ENCODE measurements at regions not wholly inside any gene's neighbourhood (a gene's known extent, or its start where the extent isn't known, plus 50 kb on each side); places are given as distances from the start of the nearest gene placed in this dataset.

- TF ChIP-seq CTCF (IDR thresholded peaks at IDR 0.05) (no peak), POLR2AphosphoS5 (IDR thresholded peaks at IDR 0.05; ENCODE audit: low read depth, low read length) (no peak), TCF7L2 (IDR thresholded peaks at IDR 0.05; ENCODE audit: low read depth, low read length) (no peak), SIN3A (IDR thresholded peaks at IDR 0.05; ENCODE audit: borderline replicate concordance, insufficient read depth, low read depth, low read length) (no peak), REST (IDR thresholded peaks at IDR 0.05; ENCODE audit: insufficient read depth in 1 of 2, low read depth in 2 of 2, low read length in 1 of 2) (no peak)
- ChIA-PET POLR2A (no interaction called here), CTCF (no interaction called here)
- in situ Hi-C loops (cut with HindIII; ENCODE audit: low pct_unique_long_range_greater_than_20kb, low sequenced_read_pairs) (no loop called here), intact Hi-C loops (cut with micrococcal nuclease; ENCODE audit: unreplicated experiment) (no loop called here)
- H3K4me3 ChIP-seq (ENCODE audit: low read depth in 2 of 2, low read length in 2 of 2), result no peak overlapping the region
- DNase-seq (ENCODE audit: low read depth, low spot score) (no peak), ATAC-seq (no peak)
- BruUV-seq (replicated peaks), result no TSS peak
- no peaks in the 10 kb centered on the region for H3K9me3 ChIP-seq (ENCODE audit: control insufficient read depth, insufficient read depth, low read depth, low read length)
- H3K27ac ChIP-seq (ENCODE audit: low read length), result peak overlapping the region; percentile 18; the same call in 1 of the 2 replicates
- H3K4me1 ChIP-seq (ENCODE audit: control insufficient read depth, insufficient read depth, low read length), result no peaks in the 10 kb centered on the region
- no peaks in the 10 kb centered on the region for H3K27me3 ChIP-seq (ENCODE audit: control insufficient read depth, insufficient read depth, low read length)
- no peaks in the 10 kb centered on the region for H3K36me3 ChIP-seq (ENCODE audit: control insufficient read depth, insufficient read depth, low read length)
Measured at GRCh38 chr5:57659886-57660285, 177.3 kb upstream of the ACTBL2 start.

GRCh38 chr5:57658018-57658417, 175.4 kb upstream of the ACTBL2 start:
- no peak for DNase-seq (ENCODE audit: low read depth, low spot score)
- intact Hi-C loops (cut with micrococcal nuclease; ENCODE audit: unreplicated experiment), result no loop called here
- Histone ChIP-seq H3K27me3 (ENCODE audit: control insufficient read depth, insufficient read depth, low read length) (no peaks in the 10 kb centered on the region), H3K4me3 (ENCODE audit: low read depth in 2 of 2, low read length in 2 of 2) (no peak overlapping the region), H3K9me3 (ENCODE audit: control insufficient read depth, insufficient read depth, low read depth, low read length) (no peaks in the 10 kb centered on the region), H3K36me3 (ENCODE audit: control insufficient read depth, insufficient read depth, low read length) (no peaks in the 10 kb centered on the region), H3K27ac (ENCODE audit: low read length) (no peak overlapping the region; the same call in 1 of the 2 replicates), H3K4me1 (ENCODE audit: control insufficient read depth, insufficient read depth, low read length) (no peaks in the 10 kb centered on the region)
- TF ChIP-seq SIN3A (IDR thresholded peaks at IDR 0.05; ENCODE audit: borderline replicate concordance, insufficient read depth, low read depth, low read length), result no peak
- no peak for TF ChIP-seq TCF7L2 (IDR thresholded peaks at IDR 0.05; ENCODE audit: low read depth, low read length)
- no peak for TF ChIP-seq POLR2AphosphoS5 (IDR thresholded peaks at IDR 0.05; ENCODE audit: low read depth, low read length)
- TF ChIP-seq REST (IDR thresholded peaks at IDR 0.05; ENCODE audit: insufficient read depth in 1 of 2, low read depth in 2 of 2, low read length in 1 of 2), result no peak
- BruUV-seq (replicated peaks), result no TSS peak
- ATAC-seq, result no peak
- in situ Hi-C loops (cut with HindIII; ENCODE audit: low pct_unique_long_range_greater_than_20kb, low sequenced_read_pairs), result no loop called here
- CTCF ChIA-PET, result no interaction called here
- POLR2A ChIA-PET, result no interaction called here

All from Panc1 (cell line).